Uterus (tissue), 3 donors: ENCODE measurements at regions not wholly inside any gene's neighbourhood (a gene's known extent, or its start where the extent isn't known, plus 50 kb on each side); places are given as distances from the start of the nearest gene placed in this dataset.

Source experiments
- DNase-seq, 2 donors: peaks; one replicate each; pipeline ENCODE4 v3.0.0-alpha.2; 2019 to 2020
- H3K27ac ChIP-seq, 2 donors: fragments of 200-600 bp; sonication (generic); 1 replicate in 1 of 2; 2 replicates in 1 of 2; pipeline ENCODE4 v1.5.1; 2016 to 2018
- H3K27me3 ChIP-seq, 2 donors: fragments of 200-600 bp; sonication (generic); one replicate each; pipeline ENCODE4 v1.5.1; 2018 to 2019; ENCODE audit warnings: control low read depth in 1 of 2
- H3K36me3 ChIP-seq, 2 donors: fragments of 200-600 bp; sonication (generic); one replicate each; pipeline ENCODE4 v1.5.1; 2019; ENCODE audit warnings: control low read depth in 1 of 2
- H3K4me1 ChIP-seq, 2 donors: fragments of 200-600 bp; sonication (generic); one replicate each; pipeline ENCODE4 v1.5.1; 2018 to 2019; ENCODE audit warnings: control low read depth in 1 of 2
- H3K4me3 ChIP-seq, 2 donors: fragments of 200-600 bp; sonication (generic); 1 replicate in 1 of 2; 2 replicates in 1 of 2; pipeline ENCODE4 v1.5.1; 2018 to 2019; ENCODE audit warnings: mild to moderate bottlenecking in 1 of 2
- H3K9me3 ChIP-seq, 2 donors: fragments of 200-600 bp; sonication (generic); one replicate each; pipeline ENCODE4 v1.5.1; 2019; ENCODE audit warnings: control low read depth in 1 of 2
- CTCF ChIP-seq, 4 experiments: fragments of 200-600 bp in 2 of 4; fragments of 450-650 bp in 2 of 4; sonication (generic) in 2 of 4; IDR thresholded peaks; one replicate each; pipeline ENCODE4 v1.5.1; 2016 to 2019; ENCODE audit warnings: antibody characterized with exemption in 4 of 4, mild to moderate bottlenecking in 2 of 4, moderate library complexity in 1 of 4
- POLR2A ChIP-seq, 2 donors: fragments of 450-650 bp; IDR thresholded peaks; one replicate each; pipeline ENCODE4 v1.6.1; 2016; ENCODE audit warnings: antibody characterized with exemption in 2 of 2, mild to moderate bottlenecking in 1 of 2, moderate library complexity in 1 of 2
- intact Hi-C: fragments of 100-400 bp; cut with DNase I; formaldehyde crosslinking; loops from one replicate; pipeline ENCODE4 v1.15.1; 2023; ENCODE audit warnings: low total_unique reads
- donor health status: DM: yes; HTN: yes; CAD: no.

DNA sequence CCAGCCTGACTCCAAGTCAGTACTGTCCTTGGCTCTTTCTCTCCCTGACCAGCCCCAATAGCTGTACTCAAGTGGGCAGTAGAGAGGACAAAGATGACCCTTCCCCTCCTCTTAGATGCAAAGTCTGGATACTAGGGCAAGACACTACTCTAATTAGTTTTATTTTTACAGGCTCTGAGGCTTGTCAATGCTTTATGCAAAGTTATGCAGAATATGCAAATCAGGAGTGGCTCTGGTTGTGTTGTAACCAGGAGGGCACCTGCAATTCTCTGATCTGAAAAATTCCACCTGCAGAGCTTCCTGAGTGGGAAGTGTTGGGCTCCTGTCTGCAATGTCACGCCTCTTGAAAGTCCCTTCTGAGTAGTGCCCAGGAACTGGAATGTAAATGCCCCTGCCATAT, 201.5 kb downstream of the RGS3 start:
- Histone ChIP-seq H3K27ac (no peak overlapping the region), H3K4me1 (no peaks in the 10 kb centered on the region), H3K9me3 (no peaks in the 10 kb centered on the region), H3K27me3 (no peaks in the 10 kb centered on the region), H3K4me3 (no peak overlapping the region), H3K36me3 (no peaks in the 10 kb centered on the region)
- no peak for TF ChIP-seq CTCF (IDR thresholded peaks at IDR 0.05)
- no peak for TF ChIP-seq POLR2A (IDR thresholded peaks at IDR 0.05)
- DNase-seq = no peak
- intact Hi-C loops = no loop called here

DNA sequence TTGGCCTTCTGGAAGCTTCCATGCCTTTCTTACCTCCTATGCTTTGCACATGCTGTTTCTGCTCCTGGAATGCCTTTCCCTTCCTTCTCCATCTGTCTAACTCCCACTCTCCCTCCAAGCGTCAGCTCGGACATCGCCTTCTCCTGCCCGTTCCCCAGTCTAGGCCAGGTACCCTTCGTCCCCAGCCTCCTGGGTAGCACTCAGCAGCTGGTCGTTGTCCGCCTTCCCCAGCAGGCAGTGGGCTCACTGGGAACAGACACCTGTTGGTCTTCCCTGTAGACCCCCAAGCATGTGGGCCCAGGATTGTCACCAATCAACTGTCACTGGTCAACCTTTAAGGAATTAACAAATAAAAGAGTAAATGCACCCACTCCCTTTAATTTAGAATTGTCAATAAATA, 202.2 kb downstream of the RGS3 start:
- Histone ChIP-seq H3K4me1 (no peaks in the 10 kb centered on the region), H3K36me3 (no peaks in the 10 kb centered on the region), H3K27ac (no peak overlapping the region), H3K4me3 (no peak overlapping the region), H3K27me3 (no peaks in the 10 kb centered on the region), H3K9me3 (no peaks in the 10 kb centered on the region)
- DNase-seq = no peak
- TF ChIP-seq CTCF (IDR thresholded peaks at IDR 0.05) (no peak), POLR2A (IDR thresholded peaks at IDR 0.05) (no peak)
- intact Hi-C loops = no loop called here

DNA sequence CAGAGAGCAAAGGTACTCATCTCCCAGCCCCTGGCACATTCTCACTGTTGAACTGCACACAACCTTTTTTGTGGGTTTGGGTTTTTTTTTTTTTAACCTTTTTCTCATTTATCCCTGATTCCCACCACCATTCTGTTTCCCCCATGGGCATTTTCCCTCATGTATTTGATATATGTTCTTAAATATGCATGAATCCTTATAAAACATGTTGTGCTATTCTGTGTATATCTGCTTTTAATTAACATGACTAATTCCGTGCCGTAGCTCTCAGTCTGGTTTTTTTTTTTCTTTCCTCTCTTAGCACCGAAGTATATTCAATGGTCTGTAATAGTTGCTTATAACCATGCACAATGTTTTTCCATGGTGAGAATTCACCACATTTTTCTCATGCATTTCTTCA, 204.5 kb downstream of the RGS3 start:
- H3K36me3 ChIP-seq = no peaks in the 10 kb centered on the region
- H3K9me3 ChIP-seq = no peaks in the 10 kb centered on the region
- H3K27me3 ChIP-seq = no peaks in the 10 kb centered on the region
- no peak for DNase-seq
- no peak overlapping the region for H3K27ac ChIP-seq
- intact Hi-C loops = no loop called here
- no peak for TF ChIP-seq POLR2A (IDR thresholded peaks at IDR 0.05)
- TF ChIP-seq CTCF (IDR thresholded peaks at IDR 0.05) = no peak
- no peak overlapping the region for H3K4me3 ChIP-seq
- no peaks in the 10 kb centered on the region for H3K4me1 ChIP-seq

GRCh38 chr9:113669522-113670115, 206.1 kb downstream of the RGS3 start:
- Histone ChIP-seq H3K4me3 (no peak overlapping the region), H3K36me3 (no peaks in the 10 kb centered on the region), H3K27ac (no peak overlapping the region), H3K9me3 (no peaks in the 10 kb centered on the region), H3K27me3 (no peaks in the 10 kb centered on the region), H3K4me1 (no peaks in the 10 kb centered on the region)
- DNase-seq = no peak
- TF ChIP-seq POLR2A (IDR thresholded peaks at IDR 0.05) (no peak), CTCF (IDR thresholded peaks at IDR 0.05) (no peak)
- intact Hi-C loops = no loop called here

DNA sequence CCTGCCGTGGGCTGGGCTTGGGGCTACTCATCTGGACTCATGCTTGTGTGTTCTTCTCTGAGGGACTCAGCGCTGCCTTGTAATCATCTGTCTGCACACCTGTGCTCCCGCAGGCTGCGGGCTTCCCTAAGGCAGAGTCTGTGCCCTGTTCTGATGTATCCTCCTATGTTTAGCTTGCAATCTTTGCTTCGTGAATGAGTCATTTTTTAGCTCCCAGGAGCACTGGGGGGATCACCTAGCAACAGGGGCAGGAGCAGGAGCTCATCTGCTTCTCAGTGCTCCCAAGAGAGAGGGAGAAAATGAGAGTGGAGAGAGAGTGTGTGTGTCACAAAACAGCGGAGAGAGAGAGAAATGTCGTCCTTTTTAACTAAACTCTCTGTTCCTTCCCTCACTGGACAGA, 202.4 kb upstream of the ZNF618 start:
- Histone ChIP-seq H3K27me3 (no peaks in the 10 kb centered on the region), H3K27ac (no peak overlapping the region), H3K4me3 (no peak overlapping the region), H3K4me1 (no peaks in the 10 kb centered on the region), H3K36me3 (no peaks in the 10 kb centered on the region), H3K9me3 (no peaks in the 10 kb centered on the region)
- DNase-seq = no peak
- intact Hi-C loops = no loop called here
- TF ChIP-seq CTCF (IDR thresholded peaks at IDR 0.05) = no peak
- TF ChIP-seq POLR2A (IDR thresholded peaks at IDR 0.05) = no peak
